ENCODE measurements at regions not wholly inside any gene's neighbourhood (a gene's known extent, or its start where the extent isn't known, plus 50 kb on each side); places are given as distances from the start of the nearest gene placed in this dataset.

- TF ChIP-seq CTCF (IDR thresholded peaks at IDR 0.05) (no peak), ZFX (IDR thresholded peaks at IDR 0.05; ENCODE audit: borderline replicate concordance) (no peak)
These were observed 103.9 kb upstream of the SASH1 start for GRCh38 chr6:148238713-148239112.
